Neural cell (in vitro differentiated cells): ENCODE measurements at regions not wholly inside any gene's neighbourhood (a gene's known extent, or its start where the extent isn't known, plus 50 kb on each side); places are given as distances from the start of the nearest gene placed in this dataset.

Experiments used
- H2AFZ ChIP-seq: fragments of 200-600, 300-800 bp; sonication (generic), shearing (Covaris generic); 2 replicates; pipeline ENCODE4 v1.6.0; 2014; ENCODE audit warnings: low read depth, mild to moderate bottlenecking, antibody characterized with exemption, low read length, moderate library complexity
- H3F3A ChIP-seq: fragments of 200-600 bp; shearing (Covaris generic); 2 replicates; pipeline ENCODE4 v1.6.1; 2016; ENCODE audit warnings: mild to moderate bottlenecking, moderate library complexity, mixed read lengths, antibody characterized with exemption, low read length; ENCODE audit not compliant: insufficient read depth, poor library complexity, severe bottlenecking
- H3K27ac ChIP-seq: fragments of 200-600, 300-800 bp; sonication (generic), shearing (Covaris generic); 2 replicates; pipeline ENCODE4 v1.5.1; 2014; ENCODE audit warnings: mild to moderate bottlenecking, low read length, moderate library complexity
- H3K27me3 ChIP-seq: fragments of 300-800, 200-600 bp; sonication (generic), shearing (Covaris generic); 2 replicates; pipeline ENCODE4 v1.6.0; 2014; ENCODE audit warnings: mild to moderate bottlenecking, low read depth, low read length, moderate library complexity; ENCODE audit not compliant: insufficient read depth
- H3K36me3 ChIP-seq: fragments of 300-800, 200-600 bp; sonication (generic), shearing (Covaris generic); 2 replicates; pipeline ENCODE4 v1.5.1; 2014; ENCODE audit warnings: mild to moderate bottlenecking, antibody characterized with exemption, low read length, moderate library complexity; ENCODE audit not compliant: insufficient read depth
- H3K4me2 ChIP-seq: fragments of 300-800, 200-600 bp; sonication (generic), shearing (Covaris generic); 2 replicates; pipeline ENCODE4 v1.6.0; 2014; ENCODE audit warnings: mild to moderate bottlenecking, low read length
- H3K4me3 ChIP-seq: fragments of 300-800, 200-600 bp; sonication (generic), shearing (Covaris generic); 2 replicates; pipeline ENCODE4 v1.5.1; 2014; ENCODE audit warnings: mild to moderate bottlenecking, low read length, moderate library complexity
- H3K79me2 ChIP-seq: fragments of 200-600 bp; shearing (Covaris generic); replicated peaks from 2 replicates; pipeline ENCODE4 v1.6.0; 2014; ENCODE audit warnings: mild to moderate bottlenecking, low read length, moderate library complexity; ENCODE audit not compliant: insufficient read depth
- H3K9ac ChIP-seq: fragments of 300-800, 200-600 bp; sonication (generic), shearing (Covaris generic); 2 replicates; pipeline ENCODE4 v1.6.1; 2016; ENCODE audit warnings: mild to moderate bottlenecking, low read length, mixed read lengths
- H3K9me2 ChIP-seq: fragments of 200-600 bp; shearing (Covaris generic); 2 replicates; pipeline ENCODE4 v1.6.1; 2016; ENCODE audit warnings: mild to moderate bottlenecking, low read length, mixed read lengths; ENCODE audit not compliant: insufficient read depth
- H3K9me3 ChIP-seq: fragments of 200-600, 300-800 bp; sonication (generic), shearing (Covaris generic); 2 replicates; pipeline ENCODE4 v1.6.1; 2016; ENCODE audit warnings: mild to moderate bottlenecking, mixed run types, low read length, moderate library complexity, mixed read lengths
- H4K20me1 ChIP-seq: fragments of 200-600 bp; shearing (Covaris generic); 2 replicates; pipeline ENCODE4 v1.6.1; 2016; ENCODE audit warnings: mild to moderate bottlenecking, mixed run types; ENCODE audit not compliant: insufficient read depth
- CTCF ChIP-seq: fragments of 450-650 bp; IDR thresholded peaks from 2 replicates; pipeline ENCODE4 v1.5.1; 2014; ENCODE audit warnings: antibody characterized with exemption, mild to moderate bottlenecking, moderate library complexity; ENCODE audit not compliant: poor library complexity, severe bottlenecking
- EP300 ChIP-seq: fragments of 450-650 bp; conservative IDR thresholded peaks from 2 replicates; pipeline ENCODE4 v1.6.1; 2014; ENCODE audit warnings: antibody characterized with exemption, mild to moderate bottlenecking, moderate library complexity; ENCODE audit not compliant: poor library complexity, severe bottlenecking
- EZH2 ChIP-seq: fragments of 200-600, 300-800 bp; shearing (Covaris generic), sonication (generic); IDR thresholded peaks from 2 replicates; pipeline ENCODE4 v1.6.1; 2014; ENCODE audit warnings: antibody characterized with exemption, low read length, borderline replicate concordance, mild to moderate bottlenecking; ENCODE audit not compliant: insufficient read depth, poor library complexity, severe bottlenecking
- MXI1 ChIP-seq: fragments of 450-650 bp; conservative IDR thresholded peaks from 2 replicates; pipeline ENCODE4 v1.6.1; 2014; ENCODE audit warnings: antibody characterized with exemption, mild to moderate bottlenecking; ENCODE audit not compliant: poor library complexity, severe bottlenecking
- POLR2AphosphoS5 ChIP-seq: IDR thresholded peaks from 2 replicates; pipeline ENCODE4 v1.6.1; 2012
- RAD21 ChIP-seq: fragments of 450-650 bp; conservative IDR thresholded peaks from 2 replicates; pipeline ENCODE4 v1.6.1; 2014; ENCODE audit warnings: antibody characterized with exemption, mild to moderate bottlenecking, moderate library complexity
- REST ChIP-seq: IDR thresholded peaks from 2 replicates; pipeline ENCODE4 v1.6.1; 2012; ENCODE audit warnings: borderline replicate concordance
- SMC3 ChIP-seq: fragments of 450-650 bp; conservative IDR thresholded peaks from 2 replicates; pipeline ENCODE4 v1.6.1; 2014; ENCODE audit warnings: antibody characterized with exemption, mild to moderate bottlenecking, moderate library complexity; ENCODE audit not compliant: poor library complexity
- TAF1 ChIP-seq: IDR thresholded peaks from 2 replicates; pipeline ENCODE4 v1.6.1; 2012; ENCODE audit warnings: low read depth

GRCh38 chr19:28700176-28700575 lies 512.8 kb downstream of the UQCRFS1 start:
- Histone ChIP-seq H3K9ac (no peak overlapping the region), H3K4me3 (no peak overlapping the region), H3K9me2 (no peaks in the 10 kb centered on the region), H3K27me3 (no peaks in the 10 kb centered on the region), H3K9me3 (no peaks in the 10 kb centered on the region), H3K27ac (no peak overlapping the region), H3K36me3 (no peaks in the 10 kb centered on the region), H2AFZ (no peak overlapping the region), H3F3A (no peaks in the 10 kb centered on the region), H3K79me2 (no peaks in the 10 kb centered on the region), H3K4me2 (no peak overlapping the region), H4K20me1 (no peaks in the 10 kb centered on the region)
- TF ChIP-seq EZH2 (no peak), REST (no peak), MXI1 (no peak), RAD21 (no peak), TAF1 (no peak), EP300 (no peak), CTCF (no peak), POLR2AphosphoS5 (no peak), SMC3 (no peak)

- Histone ChIP-seq H3K4me2 (no peak overlapping the region), H3K36me3 (no peaks in the 10 kb centered on the region), H4K20me1 (no peaks in the 10 kb centered on the region), H3K9me2 (no peaks in the 10 kb centered on the region), H3K27ac (no peak overlapping the region), H3K9me3 (no peaks in the 10 kb centered on the region), H3K9ac (no peak overlapping the region), H2AFZ (no peak overlapping the region), H3K27me3 (no peaks in the 10 kb centered on the region), H3F3A (no peaks in the 10 kb centered on the region), H3K79me2 (no peaks in the 10 kb centered on the region), H3K4me3 (no peak overlapping the region)
- no peak for TF ChIP-seq TAF1
- TF ChIP-seq EZH2: no peak
- TF ChIP-seq CTCF: no peak
- TF ChIP-seq SMC3: no peak
- no peak for TF ChIP-seq POLR2AphosphoS5
- no peak for TF ChIP-seq REST
These were observed 515.6 kb downstream of the UQCRFS1 start for GRCh38 chr19:28697308-28697707.
